OCI-LY7 (cell line): ENCODE measurements at regions not wholly inside any gene's neighbourhood (a gene's known extent, or its start where the extent isn't known, plus 50 kb on each side); places are given as distances from the start of the nearest gene placed in this dataset.

Experiments
- BruUV-seq: library from RNA; stranded (reverse); fragments of 400-500 nt; replicated peaks from 2 replicates; lab custom pipeline; 2021; lab: Mats Ljungman, UMichigan
- CTCF ChIA-PET: fragments of 300-600 bp; sonication (Branson Sonifier 250); formaldehyde crosslinking; loops from one replicate; lab custom pipeline; 2022; ENCODE audit warnings: antibody characterized with exemption; ENCODE audit not compliant: unreplicated experiment; lab: Charles Lee
- POLR2A ChIA-PET: fragments of 300-600 bp; sonication (Branson Sonifier 250); formaldehyde crosslinking; loops from one replicate; lab custom pipeline; 2022; ENCODE audit warnings: antibody characterized with exemption; lab: Charles Lee
- DNase-seq: peaks from one replicate; pipeline ENCODE4 v3.0.0-alpha.2; 2015; ENCODE audit warnings: low spot score
- H2AFZ ChIP-seq: fragments of 200-600 bp; sonication (generic), shearing (Covaris generic); 2 replicates; pipeline ENCODE4 v1.6.1; 2014; ENCODE audit warnings: mild to moderate bottlenecking, antibody characterized with exemption, low read length, moderate library complexity
- H3K27ac ChIP-seq: fragments of 200-600 bp; sonication (generic); 2 replicates; pipeline ENCODE4 v1.5.1; 2014; ENCODE audit warnings: mixed run types, low read depth, mild to moderate bottlenecking, moderate library complexity, low read length, inconsistent platforms; ENCODE audit not compliant: poor library complexity, severe bottlenecking
- H3K36me3 ChIP-seq: fragments of 200-600 bp; sonication (generic); 2 replicates; pipeline ENCODE4 v1.6.1; 2014; ENCODE audit warnings: mild to moderate bottlenecking, antibody characterized with exemption, low read length, moderate library complexity, mixed read lengths; ENCODE audit not compliant: insufficient read depth
- H3K4me1 ChIP-seq: fragments of 200-600 bp; sonication (generic); 2 replicates; pipeline ENCODE4 v1.5.1; 2014; ENCODE audit warnings: mild to moderate bottlenecking, low read length; ENCODE audit not compliant: insufficient read depth, poor library complexity, severe bottlenecking
- H3K4me2 ChIP-seq: fragments of 200-600 bp; sonication (generic); 2 replicates; pipeline ENCODE4 v1.6.1; 2014; ENCODE audit warnings: mild to moderate bottlenecking, low read length
- H3K4me3 ChIP-seq: fragments of 200-600 bp; sonication (generic); 2 replicates; pipeline ENCODE4 v1.5.1; 2014; ENCODE audit warnings: mild to moderate bottlenecking, low read depth, low read length; ENCODE audit not compliant: poor library complexity, severe bottlenecking
- H3K79me2 ChIP-seq: fragments of 200-600 bp; sonication (generic); 2 replicates; pipeline ENCODE4 v1.6.1; 2016; ENCODE audit warnings: low read depth, mild to moderate bottlenecking, low read length, moderate library complexity, mixed read lengths; ENCODE audit not compliant: insufficient read depth
- H3K9me2 ChIP-seq: fragments of 200-600 bp; sonication (generic); 2 replicates; pipeline ENCODE4 v1.6.1; 2016; ENCODE audit warnings: mild to moderate bottlenecking, low read length, mixed read lengths; ENCODE audit not compliant: insufficient read depth
- H3K9me3 ChIP-seq: fragments of 200-600 bp; sonication (generic); 2 replicates; pipeline ENCODE4 v1.6.1; 2014; ENCODE audit warnings: mild to moderate bottlenecking, mixed run types, low read length, mixed read lengths
- H4K20me1 ChIP-seq: fragments of 200-600 bp; sonication (generic); 2 replicates; pipeline ENCODE4 v1.6.1; 2014; ENCODE audit warnings: mild to moderate bottlenecking, antibody characterized with exemption, low read length, moderate library complexity, mixed read lengths; ENCODE audit not compliant: insufficient read depth
- CTCF ChIP-seq: fragments of 200-600 bp; sonication (generic); conservative IDR thresholded peaks from 2 replicates; pipeline ENCODE4 v1.5.1; 2014; ENCODE audit warnings: mild to moderate bottlenecking, antibody characterized with exemption, low read length, moderate library complexity, mixed read lengths
- EZH2phosphoT487 ChIP-seq: fragments of 200-600 bp; sonication (generic); IDR thresholded peaks from 2 replicates; pipeline ENCODE4 v1.6.1; 2018; ENCODE audit warnings: low read depth, borderline replicate concordance, mild to moderate bottlenecking, mixed run types, antibody characterized with exemption, low read length, moderate library complexity, mixed read lengths
- intact Hi-C: fragments of 100-400 bp; cut with micrococcal nuclease; formaldehyde crosslinking; loops from one replicate; pipeline ENCODE4 v1.10.0; 2022; ENCODE audit not compliant: unreplicated experiment

DNA sequence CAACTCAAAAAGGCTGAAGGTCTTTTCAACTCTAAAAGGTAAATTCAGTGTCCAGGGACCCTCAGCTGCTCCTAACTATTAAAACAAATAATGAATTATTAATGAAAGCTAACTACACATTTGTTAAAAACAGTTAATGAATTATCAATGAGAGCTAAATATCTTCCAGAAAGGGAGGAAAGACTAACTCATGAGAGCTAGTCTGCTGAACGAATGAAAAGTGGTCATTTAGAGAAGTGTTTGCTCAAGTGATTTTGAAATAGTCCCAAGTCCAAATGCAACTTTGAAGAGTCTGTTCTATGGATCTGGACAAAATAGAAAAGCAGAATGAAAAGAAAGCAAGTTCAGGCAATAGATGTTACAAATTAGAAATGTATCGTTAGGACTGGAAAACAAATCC is 133.9 kb upstream of the SPEF2 start:
- Histone ChIP-seq H3K9me3 (no peaks in the 10 kb centered on the region), H3K79me2 (no peaks in the 10 kb centered on the region), H3K4me1 (no peaks in the 10 kb centered on the region), H4K20me1 (no peaks in the 10 kb centered on the region), H3K4me3 (no peak overlapping the region), H3K27ac (no peak overlapping the region), H2AFZ (no peak overlapping the region), H3K4me2 (no peak overlapping the region), H3K9me2 (no peaks in the 10 kb centered on the region), H3K36me3 (no peaks in the 10 kb centered on the region)
- DNase-seq, result no peak
- ChIA-PET CTCF (no interaction called here), POLR2A (no interaction called here)
- intact Hi-C loops, result no loop called here
- TF ChIP-seq EZH2phosphoT487 (no peak), CTCF (no peak)
- no TSS peak for BruUV-seq

- H3K27ac ChIP-seq, result no peak overlapping the region
- ChIA-PET POLR2A (no interaction called here), CTCF (no interaction called here)
- no peaks in the 10 kb centered on the region for H3K79me2 ChIP-seq
- no peaks in the 10 kb centered on the region for H3K9me2 ChIP-seq
- H3K9me3 ChIP-seq, result no peaks in the 10 kb centered on the region
- no peak overlapping the region for H3K4me3 ChIP-seq
- H3K36me3 ChIP-seq, result no peaks in the 10 kb centered on the region
- H3K4me2 ChIP-seq, result no peak overlapping the region
- no peak for DNase-seq
- H2AFZ ChIP-seq, result no peak overlapping the region
- intact Hi-C loops, result no loop called here
- no peaks in the 10 kb centered on the region for H3K4me1 ChIP-seq
- no peaks in the 10 kb centered on the region for H4K20me1 ChIP-seq
- BruUV-seq, result no TSS peak
- TF ChIP-seq EZH2phosphoT487 (no peak), CTCF (no peak)
Measured at GRCh38 chr5:35483191-35483590, 134.5 kb upstream of the SPEF2 start.

DNA sequence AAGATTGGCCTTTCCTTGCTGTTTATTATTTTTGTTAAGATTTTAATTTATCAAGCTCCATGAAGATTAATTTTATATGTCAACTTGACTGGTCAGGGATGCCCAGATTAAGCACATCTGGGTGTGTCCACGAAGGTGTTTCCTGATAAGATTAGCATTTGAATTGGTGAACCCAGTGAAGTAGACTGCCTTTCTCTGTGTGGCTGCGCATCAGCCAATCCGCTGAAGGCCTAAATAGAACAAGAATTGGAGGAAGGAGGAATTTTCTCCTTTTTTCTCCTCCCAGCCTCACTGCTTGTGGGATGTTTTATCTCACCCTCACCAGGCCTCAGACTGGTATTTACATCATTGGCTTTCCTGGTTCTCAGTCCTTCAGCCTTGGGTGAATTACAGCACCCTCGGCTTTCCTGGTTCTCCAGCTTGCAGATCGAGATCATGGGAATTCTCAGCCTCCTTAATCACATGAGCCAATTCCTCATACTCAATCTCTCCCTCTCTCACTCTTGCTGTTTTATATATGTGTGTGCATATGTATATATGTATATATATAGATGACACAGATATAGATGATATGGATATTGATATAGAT is 135.4 kb upstream of the SPEF2 start:
- Histone ChIP-seq H3K36me3 (no peaks in the 10 kb centered on the region), H3K4me3 (no peak overlapping the region), H3K79me2 (no peaks in the 10 kb centered on the region), H3K9me3 (no peaks in the 10 kb centered on the region), H3K9me2 (no peaks in the 10 kb centered on the region), H3K4me2 (no peak overlapping the region), H4K20me1 (no peaks in the 10 kb centered on the region), H2AFZ (no peak overlapping the region), H3K4me1 (no peaks in the 10 kb centered on the region), H3K27ac (no peak overlapping the region)
- intact Hi-C loops, result no loop called here
- ChIA-PET CTCF (no interaction called here), POLR2A (no interaction called here)
- no TSS peak for BruUV-seq
- TF ChIP-seq CTCF (no peak), EZH2phosphoT487 (no peak)
- no peak for DNase-seq
